WERI-Rb-1 (cell line): ENCODE measurements at regions not wholly inside any gene's neighbourhood (a gene's known extent, or its start where the extent isn't known, plus 50 kb on each side); places are given as distances from the start of the nearest gene placed in this dataset.

ENCODE experiments used
- DNase-seq: peaks from one replicate; pipeline ENCODE4 v3.0.0-alpha.2; 2020
- H3K27ac ChIP-seq: fragments of 250-450 bp; sonication (Bioruptor Pico); 2 replicates; pipeline ENCODE4 v1.5.1; 2020; ENCODE audit warnings: mild to moderate bottlenecking, moderate library complexity
- H3K27me3 ChIP-seq: fragments of 250-450 bp; sonication (Bioruptor Pico); 2 replicates; pipeline ENCODE4 v1.5.1; 2021; ENCODE audit warnings: mild to moderate bottlenecking, low read depth, moderate library complexity; ENCODE audit not compliant: insufficient read depth, severe bottlenecking
- H3K36me3 ChIP-seq: fragments of 250-450 bp; sonication (Bioruptor Pico); 2 replicates; pipeline ENCODE4 v1.5.1; 2020; ENCODE audit warnings: mild to moderate bottlenecking, moderate library complexity
- H3K4me3 ChIP-seq: 2 replicates; pipeline ENCODE4 v1.5.1; 2011; ENCODE audit warnings: low read depth, mild to moderate bottlenecking, control low read depth, low read length
- H3K9me3 ChIP-seq: fragments of 250-450 bp; sonication (Bioruptor Pico); 2 replicates; pipeline ENCODE4 v1.5.1; 2021; ENCODE audit warnings: mild to moderate bottlenecking, moderate library complexity; ENCODE audit not compliant: severe bottlenecking
- TF ChIP-seq, protein P1 (sequence below): IDR thresholded peaks from 2 replicates; pipeline ENCODE4 v1.5.1; 2011; ENCODE audit warnings: low read depth, mild to moderate bottlenecking, control low read depth, inconsistent platforms, low read length

DNA sequence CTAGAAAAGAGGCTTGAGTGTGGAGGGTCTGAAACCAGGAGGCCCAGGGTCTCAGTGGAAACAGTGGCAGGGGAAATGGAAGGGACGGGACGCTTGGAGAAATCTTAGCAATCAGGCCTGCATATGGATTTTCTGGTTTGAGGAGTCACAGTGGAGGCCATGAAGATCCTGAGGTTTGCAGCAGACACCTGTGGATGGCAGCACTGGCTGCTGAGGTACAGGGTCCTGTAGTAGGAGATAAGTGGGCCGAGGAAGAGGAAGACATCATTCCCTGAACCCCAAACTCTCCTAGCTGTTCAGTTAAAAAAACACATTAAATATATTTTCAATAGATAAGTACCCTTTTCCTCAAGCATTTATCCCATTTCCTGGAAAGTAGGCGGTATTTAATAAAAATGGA is 208.8 kb upstream of the IGFBP3 start:
- DNase-seq, result no peak
- TF ChIP-seq, protein P1, sequence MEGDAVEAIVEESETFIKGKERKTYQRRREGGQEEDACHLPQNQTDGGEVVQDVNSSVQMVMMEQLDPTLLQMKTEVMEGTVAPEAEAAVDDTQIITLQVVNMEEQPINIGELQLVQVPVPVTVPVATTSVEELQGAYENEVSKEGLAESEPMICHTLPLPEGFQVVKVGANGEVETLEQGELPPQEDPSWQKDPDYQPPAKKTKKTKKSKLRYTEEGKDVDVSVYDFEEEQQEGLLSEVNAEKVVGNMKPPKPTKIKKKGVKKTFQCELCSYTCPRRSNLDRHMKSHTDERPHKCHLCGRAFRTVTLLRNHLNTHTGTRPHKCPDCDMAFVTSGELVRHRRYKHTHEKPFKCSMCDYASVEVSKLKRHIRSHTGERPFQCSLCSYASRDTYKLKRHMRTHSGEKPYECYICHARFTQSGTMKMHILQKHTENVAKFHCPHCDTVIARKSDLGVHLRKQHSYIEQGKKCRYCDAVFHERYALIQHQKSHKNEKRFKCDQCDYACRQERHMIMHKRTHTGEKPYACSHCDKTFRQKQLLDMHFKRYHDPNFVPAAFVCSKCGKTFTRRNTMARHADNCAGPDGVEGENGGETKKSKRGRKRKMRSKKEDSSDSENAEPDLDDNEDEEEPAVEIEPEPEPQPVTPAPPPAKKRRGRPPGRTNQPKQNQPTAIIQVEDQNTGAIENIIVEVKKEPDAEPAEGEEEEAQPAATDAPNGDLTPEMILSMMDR, result peak; percentile 63
- H3K9me3 ChIP-seq, result no peaks in the 10 kb centered on the region
- no peak overlapping the region for H3K4me3 ChIP-seq
- H3K27ac ChIP-seq, result no peak overlapping the region
- H3K36me3 ChIP-seq, result no peaks in the 10 kb centered on the region
- peaks cover 14% of the 10 kb centered on the region for H3K27me3 ChIP-seq

DNA sequence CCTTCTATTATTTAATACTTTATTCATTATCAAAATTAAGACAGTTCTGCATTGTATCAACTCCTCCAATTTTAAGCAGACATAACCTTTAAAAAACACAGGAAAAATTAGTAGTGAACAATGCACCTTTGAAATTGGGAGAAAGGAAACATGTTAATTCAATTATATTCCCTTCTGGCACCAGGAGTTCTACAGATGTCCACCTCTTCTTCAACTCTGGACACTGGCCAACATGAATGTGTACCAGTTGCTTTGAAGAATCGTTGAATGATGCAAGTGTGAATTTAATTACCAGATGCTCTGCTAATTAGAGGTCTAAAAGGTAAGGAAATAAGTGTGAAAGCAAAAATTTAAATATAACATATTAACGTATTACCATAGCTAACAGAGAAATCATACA is 206.7 kb upstream of the IGFBP3 start:
- DNase-seq, result no peak
- TF ChIP-seq, protein P1, result no peak
- no peak overlapping the region for H3K4me3 ChIP-seq
- no peak overlapping the region for H3K27ac ChIP-seq
- no peaks in the 10 kb centered on the region for H3K9me3 ChIP-seq
- peaks cover 14% of the 10 kb centered on the region for H3K27me3 ChIP-seq
- H3K36me3 ChIP-seq, result no peaks in the 10 kb centered on the region

DNA sequence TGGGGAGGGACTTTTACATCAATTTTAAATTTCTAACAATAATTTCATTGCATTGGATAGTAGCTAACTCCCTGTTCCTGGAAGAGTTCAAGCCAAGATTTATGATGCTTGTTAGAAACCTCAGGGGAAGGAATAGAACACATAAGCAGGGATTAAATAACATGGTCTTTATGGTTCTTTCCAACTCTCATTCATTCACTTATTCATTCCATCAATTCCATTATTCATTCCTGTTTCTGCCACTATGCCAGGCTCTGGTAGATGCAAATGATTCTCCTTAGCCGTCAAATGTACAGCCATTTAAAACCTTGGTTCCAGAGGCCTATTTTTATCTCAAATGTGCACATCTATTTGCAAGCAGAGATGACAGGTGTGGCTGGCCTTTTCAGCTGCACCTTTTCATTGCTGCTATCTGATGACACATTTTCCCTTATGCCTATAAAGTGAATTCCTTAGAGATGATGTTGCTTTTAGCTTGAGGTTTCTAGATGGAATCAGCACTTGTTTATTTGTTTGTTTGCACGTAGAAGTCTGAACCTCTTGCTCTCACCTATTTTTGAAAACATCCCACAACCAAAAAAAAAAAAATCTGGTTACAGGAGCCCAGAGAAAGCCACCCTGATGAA is 205.7 kb upstream of the IGFBP3 start:
- Histone ChIP-seq H3K27me3 (peaks cover 8% of the 10 kb centered on the region), H3K27ac (no peak overlapping the region), H3K4me3 (no peak overlapping the region), H3K36me3 (no peaks in the 10 kb centered on the region), H3K9me3 (no peaks in the 10 kb centered on the region)
- no peak for DNase-seq
- TF ChIP-seq, protein P1, result no peak

DNA sequence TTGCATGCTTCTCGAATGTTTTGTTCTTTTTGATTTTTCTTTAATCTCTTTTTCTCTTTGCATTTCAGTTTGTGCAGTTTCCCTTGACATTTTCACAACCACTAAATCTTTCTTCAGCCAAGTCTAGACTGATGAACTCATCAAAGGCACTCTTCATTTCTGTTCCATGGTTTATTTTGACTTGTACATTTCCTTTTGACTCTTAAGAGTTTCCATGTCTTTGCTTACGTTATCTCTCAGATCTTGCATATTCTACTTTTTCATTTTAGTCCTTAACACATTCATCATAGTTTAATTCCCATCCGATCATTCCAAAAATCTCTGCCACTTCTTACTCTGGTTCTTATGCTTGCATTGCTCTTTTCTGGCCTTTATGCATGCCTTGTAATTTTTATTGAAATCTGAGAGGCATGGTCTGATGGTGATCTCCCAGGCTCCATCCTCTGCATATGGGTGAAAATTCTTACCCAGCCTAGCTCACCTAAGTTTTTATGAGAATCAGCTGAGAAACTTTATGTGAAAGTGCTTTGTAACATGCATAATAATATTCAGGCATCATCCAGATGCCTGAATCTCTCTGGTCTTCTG is 202.8 kb upstream of the IGFBP3 start:
- no peaks in the 10 kb centered on the region for H3K9me3 ChIP-seq
- no peak overlapping the region for H3K4me3 ChIP-seq
- H3K27me3 ChIP-seq, result peaks cover 11% of the 10 kb centered on the region
- TF ChIP-seq, protein P1, result no peak
- H3K36me3 ChIP-seq, result no peaks in the 10 kb centered on the region
- no peak for DNase-seq
- H3K27ac ChIP-seq, result no peak overlapping the region

DNA sequence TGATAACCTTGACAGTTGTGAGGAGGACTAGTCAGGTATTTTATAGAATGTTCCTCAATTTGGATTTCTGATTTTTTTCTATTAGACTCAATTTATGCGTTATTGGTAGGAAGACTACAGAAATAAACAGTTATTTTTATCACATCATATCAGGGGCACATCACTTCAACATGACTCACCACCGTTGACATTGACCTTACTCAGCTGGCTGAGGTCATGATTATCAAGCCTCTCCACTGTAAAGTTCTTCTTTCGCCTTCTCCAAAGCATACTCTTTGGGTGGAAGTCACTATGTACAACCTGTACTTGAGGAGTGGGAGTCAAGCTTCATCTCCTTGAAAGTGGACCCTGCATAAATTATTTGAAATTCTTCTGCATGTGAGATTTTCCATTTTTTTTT is 194.3 kb upstream of the IGFBP3 start:
- H3K9me3 ChIP-seq, result no peaks in the 10 kb centered on the region
- H3K27me3 ChIP-seq, result peaks cover 2% of the 10 kb centered on the region
- H3K36me3 ChIP-seq, result no peaks in the 10 kb centered on the region
- TF ChIP-seq, protein P1, result no peak
- H3K4me3 ChIP-seq, result no peak overlapping the region
- no peak overlapping the region for H3K27ac ChIP-seq
- no peak for DNase-seq

DNA sequence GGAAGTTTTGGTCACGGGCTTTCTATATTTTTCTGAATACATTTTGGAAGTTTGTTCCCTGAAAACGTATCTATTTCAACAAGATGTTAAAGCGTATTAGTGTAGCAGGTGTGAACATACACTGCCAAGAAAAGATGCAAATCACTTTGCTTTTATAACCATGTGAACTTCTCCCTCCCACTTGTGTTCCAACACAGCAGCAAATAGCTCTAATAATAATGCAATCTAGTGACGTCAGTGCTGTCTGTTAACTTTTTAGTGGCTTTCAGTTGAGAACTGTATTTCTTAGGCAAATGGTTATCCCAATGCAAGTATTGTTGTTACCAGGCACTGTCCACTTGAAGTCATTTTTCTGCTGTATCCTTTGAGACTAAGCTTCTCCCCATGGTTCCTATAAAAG is 188.4 kb upstream of the IGFBP3 start:
- no peak for DNase-seq
- no peak overlapping the region for H3K4me3 ChIP-seq
- H3K9me3 ChIP-seq, result no peaks in the 10 kb centered on the region

More for the DNA sequence above, 188.4 kb upstream of the IGFBP3 start:
- Histone ChIP-seq H3K36me3 (no peaks in the 10 kb centered on the region), H3K27ac (no peak overlapping the region), H3K27me3 (no peaks in the 10 kb centered on the region)
- TF ChIP-seq, protein P1, result no peak
